ENCODE measurements at regions not wholly inside any gene's neighbourhood (a gene's known extent, or its start where the extent isn't known, plus 50 kb on each side); places are given as distances from the start of the nearest gene placed in this dataset.

DNA sequence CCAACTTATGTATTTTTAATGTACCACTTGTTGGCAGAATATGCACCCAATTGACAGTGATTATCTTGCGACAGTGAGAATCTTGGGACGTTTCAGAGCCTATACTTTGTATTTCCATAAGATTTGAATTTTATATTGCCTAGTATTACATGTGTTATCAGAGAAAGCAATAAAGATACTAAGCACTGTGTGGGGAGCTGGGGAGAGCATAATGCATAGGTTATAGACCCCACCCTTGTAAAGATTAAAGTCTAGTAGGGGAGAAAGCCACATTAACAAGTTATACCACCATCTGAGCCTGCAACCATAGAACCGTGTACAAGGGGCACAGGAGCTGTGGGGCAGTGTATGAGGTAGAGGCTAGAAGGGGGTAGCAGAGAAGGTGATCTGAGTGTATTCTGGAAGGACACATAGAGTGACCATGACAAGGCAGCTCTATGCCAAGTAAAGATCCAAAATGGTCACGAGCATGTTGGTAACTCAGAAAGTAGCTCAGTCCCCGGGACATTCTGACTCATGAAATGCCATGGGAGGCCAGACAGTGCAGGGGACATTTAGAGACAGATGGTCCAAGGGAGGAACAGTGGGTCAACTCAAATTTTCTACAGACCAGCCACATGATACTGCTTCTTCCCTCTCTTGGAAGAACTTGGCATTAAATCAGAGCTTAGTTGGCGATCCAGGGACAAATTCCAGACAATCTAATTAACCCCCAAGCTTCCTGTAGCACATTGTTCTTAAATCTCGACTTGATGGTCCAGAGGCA is 84.5 kb downstream of the ADRA2A start:
- no TSS peak for BruUV-seq (replicated peaks)
- Histone ChIP-seq H3K27ac (ENCODE audit: control insufficient read depth, insufficient read depth) (no peak overlapping the region), H2AFZ (ENCODE audit: control insufficient read depth, low read depth, low read length) (no peak overlapping the region), H3K79me2 (ENCODE audit: control insufficient read depth, insufficient read depth, low read length) (no peaks in the 10 kb centered on the region), H3K9me3 (replicated peaks; ENCODE audit: control insufficient read depth, insufficient read depth, low read length) (no peaks in the 10 kb centered on the region), H3K4me2 (ENCODE audit: control insufficient read depth, insufficient read depth) (no peak overlapping the region), H3K4me3 (no peak overlapping the region), H3K4me1 (ENCODE audit: control insufficient read depth, insufficient read depth, low read length) (no peaks in the 10 kb centered on the region), H3K9ac (ENCODE audit: control insufficient read depth, insufficient read depth, low read length) (no peak overlapping the region), H3K27me3 (replicated peaks in 1 of 2; ENCODE audit: control insufficient read depth in 2 of 2, insufficient read depth in 2 of 2, low read length in 1 of 2) (peaks cover 0 to 2% of the 10 kb centered on the region in 2 experiments; a peak in 1 of 4 replicates), H3K36me3 (ENCODE audit: control insufficient read depth in 2 of 2, insufficient read depth in 2 of 2, low read length in 1 of 2) (no peaks in the 10 kb centered on the region), H4K20me1 (ENCODE audit: control insufficient read depth, insufficient read depth) (no peaks in the 10 kb centered on the region)
- no peak for ATAC-seq
- TF ChIP-seq, protein P1, sequence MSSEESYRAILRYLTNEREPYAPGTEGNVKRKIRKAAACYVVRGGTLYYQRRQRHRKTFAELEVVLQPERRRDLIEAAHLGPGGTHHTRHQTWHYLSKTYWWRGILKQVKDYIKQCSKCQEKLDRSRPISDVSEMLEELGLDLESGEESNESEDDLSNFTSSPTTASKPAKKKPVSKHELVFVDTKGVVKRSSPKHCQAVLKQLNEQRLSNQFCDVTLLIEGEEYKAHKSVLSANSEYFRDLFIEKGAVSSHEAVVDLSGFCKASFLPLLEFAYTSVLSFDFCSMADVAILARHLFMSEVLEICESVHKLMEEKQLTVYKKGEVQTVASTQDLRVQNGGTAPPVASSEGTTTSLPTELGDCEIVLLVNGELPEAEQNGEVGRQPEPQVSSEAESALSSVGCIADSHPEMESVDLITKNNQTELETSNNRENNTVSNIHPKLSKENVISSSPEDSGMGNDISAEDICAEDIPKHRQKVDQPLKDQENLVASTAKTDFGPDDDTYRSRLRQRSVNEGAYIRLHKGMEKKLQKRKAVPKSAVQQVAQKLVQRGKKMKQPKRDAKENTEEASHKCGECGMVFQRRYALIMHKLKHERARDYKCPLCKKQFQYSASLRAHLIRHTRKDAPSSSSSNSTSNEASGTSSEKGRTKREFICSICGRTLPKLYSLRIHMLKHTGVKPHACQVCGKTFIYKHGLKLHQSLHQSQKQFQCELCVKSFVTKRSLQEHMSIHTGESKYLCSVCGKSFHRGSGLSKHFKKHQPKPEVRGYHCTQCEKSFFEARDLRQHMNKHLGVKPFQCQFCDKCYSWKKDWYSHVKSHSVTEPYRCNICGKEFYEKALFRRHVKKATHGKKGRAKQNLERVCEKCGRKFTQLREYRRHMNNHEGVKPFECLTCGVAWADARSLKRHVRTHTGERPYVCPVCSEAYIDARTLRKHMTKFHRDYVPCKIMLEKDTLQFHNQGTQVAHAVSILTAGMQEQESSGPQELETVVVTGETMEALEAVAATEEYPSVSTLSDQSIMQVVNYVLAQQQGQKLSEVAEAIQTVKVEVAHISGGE (CRISPR knock-in tag; IDR thresholded peaks at IDR 0.05), result no peak
- no peak for TF ChIP-seq CHD4 (IDR thresholded peaks at IDR 0.05)
- TF ChIP-seq, protein P2, sequence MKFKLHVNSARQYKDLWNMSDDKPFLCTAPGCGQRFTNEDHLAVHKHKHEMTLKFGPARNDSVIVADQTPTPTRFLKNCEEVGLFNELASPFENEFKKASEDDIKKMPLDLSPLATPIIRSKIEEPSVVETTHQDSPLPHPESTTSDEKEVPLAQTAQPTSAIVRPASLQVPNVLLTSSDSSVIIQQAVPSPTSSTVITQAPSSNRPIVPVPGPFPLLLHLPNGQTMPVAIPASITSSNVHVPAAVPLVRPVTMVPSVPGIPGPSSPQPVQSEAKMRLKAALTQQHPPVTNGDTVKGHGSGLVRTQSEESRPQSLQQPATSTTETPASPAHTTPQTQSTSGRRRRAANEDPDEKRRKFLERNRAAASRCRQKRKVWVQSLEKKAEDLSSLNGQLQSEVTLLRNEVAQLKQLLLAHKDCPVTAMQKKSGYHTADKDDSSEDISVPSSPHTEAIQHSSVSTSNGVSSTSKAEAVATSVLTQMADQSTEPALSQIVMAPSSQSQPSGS (IDR thresholded peaks at IDR 0.05; ENCODE audit: low read length), result no peak
- TF ChIP-seq, protein P3, sequence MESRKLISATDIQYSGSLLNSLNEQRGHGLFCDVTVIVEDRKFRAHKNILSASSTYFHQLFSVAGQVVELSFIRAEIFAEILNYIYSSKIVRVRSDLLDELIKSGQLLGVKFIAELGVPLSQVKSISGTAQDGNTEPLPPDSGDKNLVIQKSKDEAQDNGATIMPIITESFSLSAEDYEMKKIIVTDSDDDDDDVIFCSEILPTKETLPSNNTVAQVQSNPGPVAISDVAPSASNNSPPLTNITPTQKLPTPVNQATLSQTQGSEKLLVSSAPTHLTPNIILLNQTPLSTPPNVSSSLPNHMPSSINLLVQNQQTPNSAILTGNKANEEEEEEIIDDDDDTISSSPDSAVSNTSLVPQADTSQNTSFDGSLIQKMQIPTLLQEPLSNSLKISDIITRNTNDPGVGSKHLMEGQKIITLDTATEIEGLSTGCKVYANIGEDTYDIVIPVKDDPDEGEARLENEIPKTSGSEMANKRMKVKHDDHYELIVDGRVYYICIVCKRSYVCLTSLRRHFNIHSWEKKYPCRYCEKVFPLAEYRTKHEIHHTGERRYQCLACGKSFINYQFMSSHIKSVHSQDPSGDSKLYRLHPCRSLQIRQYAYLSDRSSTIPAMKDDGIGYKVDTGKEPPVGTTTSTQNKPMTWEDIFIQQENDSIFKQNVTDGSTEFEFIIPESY (IDR thresholded peaks at IDR 0.05), result no peak
- no peak for TF ChIP-seq ZNF207 (IDR thresholded peaks at IDR 0.05; ENCODE audit: borderline replicate concordance)
- no peak for TF ChIP-seq SUPT20H (IDR thresholded peaks at IDR 0.05; ENCODE audit: borderline replicate concordance, control insufficient read depth, low read depth, low read length)
- TF ChIP-seq ATF7 (IDR thresholded peaks at IDR 0.05; ENCODE audit: low read depth), result no peak
- TF ChIP-seq TBL1XR1 (IDR thresholded peaks at IDR 0.05; ENCODE audit: low read depth, low read length), result no peak
- TF ChIP-seq, protein P4, sequence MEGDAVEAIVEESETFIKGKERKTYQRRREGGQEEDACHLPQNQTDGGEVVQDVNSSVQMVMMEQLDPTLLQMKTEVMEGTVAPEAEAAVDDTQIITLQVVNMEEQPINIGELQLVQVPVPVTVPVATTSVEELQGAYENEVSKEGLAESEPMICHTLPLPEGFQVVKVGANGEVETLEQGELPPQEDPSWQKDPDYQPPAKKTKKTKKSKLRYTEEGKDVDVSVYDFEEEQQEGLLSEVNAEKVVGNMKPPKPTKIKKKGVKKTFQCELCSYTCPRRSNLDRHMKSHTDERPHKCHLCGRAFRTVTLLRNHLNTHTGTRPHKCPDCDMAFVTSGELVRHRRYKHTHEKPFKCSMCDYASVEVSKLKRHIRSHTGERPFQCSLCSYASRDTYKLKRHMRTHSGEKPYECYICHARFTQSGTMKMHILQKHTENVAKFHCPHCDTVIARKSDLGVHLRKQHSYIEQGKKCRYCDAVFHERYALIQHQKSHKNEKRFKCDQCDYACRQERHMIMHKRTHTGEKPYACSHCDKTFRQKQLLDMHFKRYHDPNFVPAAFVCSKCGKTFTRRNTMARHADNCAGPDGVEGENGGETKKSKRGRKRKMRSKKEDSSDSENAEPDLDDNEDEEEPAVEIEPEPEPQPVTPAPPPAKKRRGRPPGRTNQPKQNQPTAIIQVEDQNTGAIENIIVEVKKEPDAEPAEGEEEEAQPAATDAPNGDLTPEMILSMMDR (IDR thresholded peaks at IDR 0.05 in 2 of 3, conservative IDR thresholded peaks at IDR 0.05 in 1 of 3; ENCODE audit: control insufficient read depth in 2 of 3, extremely low read depth in 1 of 3, insufficient read depth in 1 of 3, low read depth in 3 of 3, low read length in 3 of 3), result no peak
- DNase-seq (ENCODE audit: low read depth, low spot score), result no peak
- FAIRE-seq, result no peak
- WGBS (ENCODE audit: insufficient coverage, insufficient replicate concordance, low lambda C conversion rate, missing lambda C conversion rate), result 5% methylated on average over 7 of the region's 7 CpGs
- ChIA-PET SMC1A (ENCODE audit: uncharacterized antibody, unreplicated experiment) (interaction anchor here (0.6 kb wide), 1 partner anchor 106 kb away, joined by 3 read pairs; no protein-coding TSS in a partner anchor), RAD21 (ENCODE audit: unreplicated experiment) (no interaction called here), CTCF (no interaction called here), POLR2A (no interaction called here)
- in situ Hi-C loops (cut with MboI), result no loop called here
- intact Hi-C loops (cut with micrococcal nuclease; ENCODE audit: unreplicated experiment), result loop anchor here (10.0 kb wide), 1 partner anchor 434 kb away; no protein-coding TSS in a partner anchor
